Renal pelvis (tissue), 1 donor: ENCODE measurements at regions not wholly inside any gene's neighbourhood (a gene's known extent, or its start where the extent isn't known, plus 50 kb on each side); places are given as distances from the start of the nearest gene placed in this dataset.
A peak's percentile ranks its signal among the peaks of the same experiment; 100 is the strongest.

Experiments
- DNase-seq: peaks from one replicate; pipeline ENCODE4 v3.0.0-alpha.2; 2013

- no peak for DNase-seq
Observed at GRCh38 chr4:45094684-45095083, 368.3 kb upstream of the GNPDA2 start.

DNA sequence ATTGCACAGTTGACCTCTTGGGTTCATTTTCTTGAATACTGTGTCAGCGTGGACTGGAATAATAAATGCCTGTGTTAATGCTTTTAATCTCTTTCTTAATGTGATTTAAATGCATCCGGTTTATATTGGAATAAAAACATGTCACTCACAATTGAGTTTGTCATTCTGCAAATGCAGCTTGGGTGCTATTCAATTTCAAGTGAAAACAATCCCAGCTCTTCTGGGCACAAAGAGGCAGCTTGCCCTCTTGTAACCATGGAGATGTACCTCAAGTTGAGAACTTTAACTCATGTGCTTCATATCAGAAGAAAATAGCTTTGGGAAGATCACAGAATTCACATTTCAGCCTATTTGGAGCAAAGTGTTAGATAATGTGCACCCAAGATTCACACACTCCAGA is 355.7 kb upstream of the GNPDA2 start:
- DNase-seq = no peak

DNA sequence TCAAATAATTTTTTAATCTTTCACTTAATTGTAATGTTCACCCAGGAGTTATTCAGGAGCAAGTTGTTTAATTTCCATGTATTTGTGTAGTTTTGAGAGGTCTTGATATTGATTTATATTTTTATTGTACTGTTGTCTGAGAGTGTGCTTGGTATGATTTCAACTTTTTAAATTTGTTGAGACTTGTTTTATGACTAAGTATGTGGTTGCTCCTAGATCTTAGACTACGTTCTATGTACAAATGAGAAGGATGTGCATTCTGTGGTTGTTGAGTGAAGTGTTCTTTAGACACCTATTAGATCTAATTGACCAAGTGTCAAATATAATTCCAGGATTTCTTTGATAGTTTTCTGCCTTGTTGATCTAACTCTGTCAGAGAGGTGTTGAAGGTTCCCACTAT is 353.3 kb upstream of the GNPDA2 start:
- no peak for DNase-seq

DNA sequence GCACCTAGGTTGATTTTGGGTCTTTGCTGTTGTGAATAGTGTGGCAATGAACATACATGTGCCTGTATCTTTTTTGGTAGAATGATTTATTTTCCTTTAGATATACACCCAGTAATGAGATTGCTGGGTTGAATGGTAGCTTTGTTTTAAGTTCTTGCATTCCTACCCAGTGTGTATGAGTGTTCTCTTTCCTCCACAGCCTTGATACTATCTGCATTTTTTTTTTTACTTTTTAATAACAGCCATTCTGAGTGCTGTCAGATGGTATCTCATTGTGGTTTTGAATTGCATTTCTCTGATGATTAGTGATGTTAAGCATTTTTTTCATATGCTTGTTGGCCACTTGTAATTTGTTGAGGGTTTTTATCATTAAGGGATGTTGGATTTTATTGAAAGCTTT is 351.8 kb upstream of the GNPDA2 start:
- DNase-seq = no peak

GRCh38 chr4:45072981-45073380 is 346.6 kb upstream of the GNPDA2 start:
- DNase-seq = no peak

DNA sequence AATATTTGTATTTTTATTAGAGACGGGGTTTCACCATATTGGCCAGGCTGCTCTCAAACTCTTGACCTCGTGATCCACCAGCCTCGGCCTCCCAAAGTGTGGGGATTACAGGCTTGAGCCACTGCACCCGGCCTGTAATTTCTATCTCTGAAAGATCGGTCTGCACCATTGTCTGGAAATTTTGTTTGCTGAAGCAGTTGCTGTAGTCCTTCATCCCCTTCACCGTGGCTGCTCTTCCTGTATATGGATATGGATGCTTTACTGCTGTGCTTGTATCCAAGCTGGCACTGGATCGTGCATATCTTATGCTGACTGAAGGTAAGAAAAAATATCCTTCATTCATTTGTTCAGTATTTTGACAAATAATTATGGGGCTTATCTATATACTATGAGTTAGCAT is 338.4 kb upstream of the GNPDA2 start:
- no peak for DNase-seq

DNA sequence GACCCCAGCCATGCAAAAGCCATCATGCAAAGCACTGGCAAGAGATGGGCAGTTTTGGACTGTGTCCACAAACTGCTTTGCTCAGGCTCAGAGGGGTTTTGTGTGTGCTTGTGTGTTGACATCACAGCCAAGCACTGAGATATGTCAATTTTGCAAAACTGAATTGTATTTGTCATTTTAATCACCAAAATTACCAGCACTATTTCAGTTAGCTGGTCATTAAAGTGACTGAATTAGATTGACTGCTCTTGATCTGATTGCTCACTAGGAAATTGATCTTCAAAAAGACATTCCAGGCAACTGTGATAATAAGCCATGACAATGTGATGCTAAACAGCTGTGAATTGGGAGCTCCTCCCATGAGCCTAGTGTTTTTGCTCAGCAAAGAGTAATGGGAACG is 337.3 kb upstream of the GNPDA2 start:
- DNase-seq = peak; percentile 70

DNA sequence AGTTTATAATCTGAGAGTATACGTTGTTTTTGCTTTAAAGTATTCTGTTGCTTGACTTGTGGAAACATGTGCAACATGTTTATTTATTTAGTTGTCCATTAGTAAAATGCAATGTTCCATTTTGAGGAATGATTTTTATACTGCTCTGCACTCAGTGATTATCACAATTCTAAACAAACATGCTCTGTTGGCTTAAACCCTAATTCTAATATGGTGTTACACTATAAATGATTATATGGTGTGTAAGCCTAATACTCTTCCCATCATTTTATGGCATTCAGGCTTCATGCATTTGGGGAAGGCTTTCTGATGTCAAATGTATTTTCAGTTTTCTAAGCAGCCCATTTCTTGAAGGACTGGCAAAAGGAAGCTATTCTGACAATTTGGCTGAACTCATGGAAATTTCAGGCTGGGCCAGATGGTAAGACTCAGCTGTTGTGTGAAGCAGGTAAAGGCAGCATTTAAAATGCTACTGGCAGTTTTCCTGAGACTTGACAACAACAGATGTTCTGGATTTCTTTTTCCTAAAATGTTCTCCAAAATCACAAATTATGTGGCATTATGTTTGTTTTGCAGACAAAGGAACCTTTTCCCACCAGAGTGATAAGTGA is 336.7 kb upstream of the GNPDA2 start:
- peak; percentile 33 for DNase-seq

GRCh38 chr4:45043911-45044310 is 317.6 kb upstream of the GNPDA2 start:
- DNase-seq = no peak

- DNase-seq = no peak
Observed at GRCh38 chr4:45036677-45037076, 310.3 kb upstream of the GNPDA2 start.

DNA sequence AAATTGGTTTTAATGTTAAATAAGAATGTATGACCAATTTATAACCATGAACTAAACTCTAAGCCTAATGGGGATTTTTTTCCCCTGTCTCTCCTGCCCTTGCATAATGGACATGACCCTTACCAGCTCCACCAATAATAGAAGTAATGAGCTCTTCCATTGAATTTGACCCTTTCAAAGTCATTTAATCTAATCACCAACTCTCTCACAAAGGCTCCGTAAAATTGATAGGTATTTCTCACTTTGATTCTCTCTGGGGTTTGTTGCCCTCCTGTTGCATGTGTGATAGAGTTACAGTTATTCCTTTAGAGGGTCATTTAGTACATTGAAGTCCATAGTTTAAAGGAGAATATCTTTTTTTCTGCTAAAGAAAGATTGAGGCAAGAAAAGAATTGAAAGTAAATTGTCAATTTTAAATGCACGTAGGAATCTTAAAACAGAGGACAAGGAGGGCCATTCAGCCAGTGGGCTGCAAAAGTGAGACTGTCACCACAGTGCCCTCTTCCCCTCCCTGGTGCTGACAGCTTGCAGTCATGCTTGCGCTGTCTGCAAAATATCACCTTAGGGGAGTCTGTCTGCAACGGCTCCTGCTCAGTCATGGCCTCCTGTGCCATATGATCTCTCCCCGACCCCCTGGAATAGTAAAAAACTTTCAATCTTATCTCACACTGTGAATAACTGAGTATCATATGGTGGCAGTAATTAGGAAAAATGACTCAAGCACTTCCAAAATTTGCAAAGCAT is 307.5 kb upstream of the GNPDA2 start:
- no peak for DNase-seq

DNA sequence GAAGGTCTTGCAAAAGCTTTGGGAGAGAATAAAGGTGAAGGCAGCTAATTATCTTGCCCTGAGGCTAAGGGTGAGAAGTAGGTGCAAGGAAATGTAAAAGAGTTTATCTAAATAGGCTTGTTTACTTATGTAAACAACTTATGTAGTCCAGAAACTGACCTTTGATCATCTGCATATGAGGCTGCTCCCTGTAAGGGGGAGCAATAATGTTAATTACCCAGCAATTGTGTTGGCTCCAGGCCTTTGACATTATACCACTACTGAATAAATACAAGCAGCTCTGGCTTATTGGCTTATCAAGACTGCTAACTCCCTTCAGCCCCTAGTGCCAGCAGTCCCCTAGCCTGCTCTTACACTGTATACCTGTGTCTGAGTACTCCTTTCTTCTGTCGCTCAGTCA is 303.7 kb upstream of the GNPDA2 start:
- DNase-seq = no peak

DNA sequence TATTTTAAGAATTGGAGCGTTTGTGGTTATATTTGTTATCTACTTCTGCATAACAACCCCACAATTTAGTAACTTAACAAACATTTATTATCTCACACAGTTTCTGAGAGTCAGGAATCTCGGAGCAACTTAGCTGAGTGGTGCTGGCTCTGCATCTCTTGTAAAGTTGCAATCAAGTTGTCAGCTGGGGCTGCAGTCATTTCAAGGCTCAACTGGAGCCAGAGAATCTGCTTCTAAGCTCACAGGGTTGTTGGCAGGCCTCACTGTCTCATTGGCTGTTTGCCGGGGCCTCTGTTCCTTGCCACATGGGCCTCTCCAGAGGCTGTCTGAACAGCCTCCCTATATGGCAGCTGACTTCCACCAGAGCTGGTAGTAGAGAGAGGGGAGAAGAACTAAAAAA is 281.2 kb upstream of the GNPDA2 start:
- no peak for DNase-seq

DNA sequence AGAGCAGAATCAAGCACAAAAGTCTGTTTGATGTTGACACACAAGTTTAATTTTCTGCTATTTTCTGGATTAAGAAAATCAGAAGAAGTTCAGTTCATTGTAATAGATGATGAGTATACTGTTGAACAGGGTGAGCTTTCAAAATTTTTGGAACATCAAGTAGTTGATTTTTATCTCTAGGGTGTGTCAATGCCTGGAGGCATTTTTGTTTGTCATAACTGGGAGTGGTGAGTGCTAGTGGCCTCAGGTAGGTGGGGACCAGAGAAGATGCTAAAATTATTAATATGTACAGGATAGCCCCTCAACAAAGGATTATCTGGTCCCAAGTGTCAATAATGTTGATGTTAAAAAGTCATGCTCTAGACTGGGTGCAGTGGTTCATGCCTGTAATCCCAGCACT is 279.7 kb upstream of the GNPDA2 start:
- no peak for DNase-seq

DNA sequence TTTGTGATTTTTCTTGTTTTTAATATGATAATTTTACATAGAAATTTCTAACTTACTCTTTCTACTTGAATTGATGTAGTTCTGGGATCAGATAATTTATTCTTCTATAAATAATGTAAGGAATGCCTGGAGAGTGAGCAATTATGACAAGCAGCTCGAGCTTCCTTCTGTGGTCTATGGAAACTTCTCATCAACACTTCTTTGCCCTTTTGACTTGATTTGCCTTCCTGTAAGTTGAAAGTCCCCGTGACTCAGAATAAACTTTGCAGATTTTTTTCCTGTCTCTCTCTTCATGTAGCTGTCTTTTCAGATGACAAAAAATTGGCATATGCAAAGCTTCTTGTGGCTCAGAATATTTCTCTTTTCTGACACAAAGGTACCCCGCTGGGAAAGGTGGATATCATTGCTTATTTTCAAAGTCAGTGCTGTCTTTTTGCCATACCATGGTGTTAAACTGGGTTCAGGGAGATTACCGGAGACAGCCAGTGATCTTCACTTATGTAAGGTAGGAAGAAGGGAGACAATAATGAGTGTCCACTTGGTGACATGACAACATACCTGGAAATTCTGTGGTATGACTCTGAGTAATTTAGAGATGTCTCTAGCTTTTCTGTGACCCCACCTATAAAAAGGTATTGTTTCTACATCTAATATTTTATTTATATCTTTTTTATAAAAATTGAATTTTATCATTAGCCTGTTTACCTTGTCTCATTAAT is 278.6 kb upstream of the GNPDA2 start:
- DNase-seq = no peak

- DNase-seq = no peak
Observed at GRCh38 chr4:45004326-45004725, 278.0 kb upstream of the GNPDA2 start.

- no peak for DNase-seq
Observed at GRCh38 chr4:44996276-44996845, 270.0 kb upstream of the GNPDA2 start.

GRCh38 chr4:44988011-44988410 is 261.7 kb upstream of the GNPDA2 start:
- no peak for DNase-seq

- no peak for DNase-seq
Observed at GRCh38 chr4:44985938-44986337, 259.6 kb upstream of the GNPDA2 start.

GRCh38 chr4:44985152-44985551 is 258.8 kb upstream of the GNPDA2 start:
- DNase-seq = no peak

GRCh38 chr4:44984083-44984482 is 257.7 kb upstream of the GNPDA2 start:
- DNase-seq = no peak

- DNase-seq = no peak
Observed at GRCh38 chr4:44983083-44983482, 256.7 kb upstream of the GNPDA2 start.

DNA sequence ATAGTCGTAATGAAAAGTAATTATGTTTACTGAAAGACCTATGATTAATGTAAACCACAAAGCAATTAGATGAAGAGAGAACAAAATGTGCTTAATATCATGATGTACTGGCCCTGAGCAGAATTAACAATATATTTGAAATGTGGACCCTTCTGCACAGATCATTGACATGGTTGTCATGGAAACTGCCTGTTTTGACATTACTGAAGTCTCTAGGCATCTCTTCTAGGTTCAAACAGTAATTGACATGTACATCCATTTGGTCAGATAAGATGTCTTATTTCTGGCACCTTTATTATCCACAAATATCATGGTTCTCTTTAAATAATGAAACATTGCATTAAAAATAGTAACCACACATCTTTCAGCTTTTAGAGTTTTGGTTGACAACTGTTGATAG is 251.7 kb upstream of the GNPDA2 start:
- DNase-seq = no peak
